ENCODE measurements at regions not wholly inside any gene's neighbourhood (a gene's known extent, or its start where the extent isn't known, plus 50 kb on each side); places are given as distances from the start of the nearest gene placed in this dataset.

DNA sequence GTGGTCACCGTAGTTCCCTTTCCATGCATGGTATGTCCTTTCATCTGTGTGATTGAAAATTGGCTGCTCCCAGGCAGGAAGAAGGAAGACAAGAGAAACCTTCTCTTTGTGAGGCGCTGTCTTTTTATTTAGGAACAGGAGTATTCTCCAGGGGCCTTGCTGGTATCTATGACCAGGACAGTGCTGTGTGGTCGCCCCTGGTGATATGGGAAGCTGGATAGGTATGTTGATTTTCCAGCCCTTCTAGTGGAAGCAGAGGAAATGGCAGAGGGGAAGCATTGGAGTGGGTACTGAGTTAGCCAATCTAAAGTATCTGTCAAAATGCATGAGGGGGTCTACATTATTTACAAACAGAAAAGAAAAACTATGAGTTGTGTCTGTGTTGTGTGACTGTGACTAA is 226.6 kb downstream of the MTX2 start:
- CTCF ChIA-PET (ENCODE audit: unreplicated experiment): no interaction called here
- no peaks in the 10 kb centered on the region for H3K79me2 ChIP-seq (ENCODE audit: insufficient read depth, low read depth, low read length)
- no peak overlapping the region for H3K4me2 ChIP-seq (ENCODE audit: low read length)
- no peak overlapping the region for H2AFZ ChIP-seq (ENCODE audit: low read length)
- TF ChIP-seq, protein P1, sequence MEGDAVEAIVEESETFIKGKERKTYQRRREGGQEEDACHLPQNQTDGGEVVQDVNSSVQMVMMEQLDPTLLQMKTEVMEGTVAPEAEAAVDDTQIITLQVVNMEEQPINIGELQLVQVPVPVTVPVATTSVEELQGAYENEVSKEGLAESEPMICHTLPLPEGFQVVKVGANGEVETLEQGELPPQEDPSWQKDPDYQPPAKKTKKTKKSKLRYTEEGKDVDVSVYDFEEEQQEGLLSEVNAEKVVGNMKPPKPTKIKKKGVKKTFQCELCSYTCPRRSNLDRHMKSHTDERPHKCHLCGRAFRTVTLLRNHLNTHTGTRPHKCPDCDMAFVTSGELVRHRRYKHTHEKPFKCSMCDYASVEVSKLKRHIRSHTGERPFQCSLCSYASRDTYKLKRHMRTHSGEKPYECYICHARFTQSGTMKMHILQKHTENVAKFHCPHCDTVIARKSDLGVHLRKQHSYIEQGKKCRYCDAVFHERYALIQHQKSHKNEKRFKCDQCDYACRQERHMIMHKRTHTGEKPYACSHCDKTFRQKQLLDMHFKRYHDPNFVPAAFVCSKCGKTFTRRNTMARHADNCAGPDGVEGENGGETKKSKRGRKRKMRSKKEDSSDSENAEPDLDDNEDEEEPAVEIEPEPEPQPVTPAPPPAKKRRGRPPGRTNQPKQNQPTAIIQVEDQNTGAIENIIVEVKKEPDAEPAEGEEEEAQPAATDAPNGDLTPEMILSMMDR (conservative IDR thresholded peaks at IDR 0.05; ENCODE audit: low read length): no peak
- TF ChIP-seq EZH2phosphoT487 (IDR thresholded peaks at IDR 0.05; ENCODE audit: borderline replicate concordance, low read depth, low read length): no peak
- no peaks in the 10 kb centered on the region for H3K9me2 ChIP-seq (ENCODE audit: insufficient read depth, low read length)
- H3K27ac ChIP-seq (ENCODE audit: low read depth, low read length, poor library complexity, severe bottlenecking): no peak overlapping the region
- intact Hi-C loops (cut with micrococcal nuclease; ENCODE audit: unreplicated experiment): no loop called here
- H3K4me3 ChIP-seq (ENCODE audit: low read depth, low read length, poor library complexity, severe bottlenecking): no peak overlapping the region
- no peaks in the 10 kb centered on the region for H3K9me3 ChIP-seq (ENCODE audit: low read length)
- DNase-seq (ENCODE audit: low spot score): no peak
- H3K36me3 ChIP-seq (ENCODE audit: insufficient read depth, low read length): no peaks in the 10 kb centered on the region
- H3K4me1 ChIP-seq (ENCODE audit: insufficient read depth, low read length, poor library complexity, severe bottlenecking): no peaks in the 10 kb centered on the region
- POLR2A ChIA-PET: no interaction called here
- BruUV-seq (replicated peaks): no TSS peak
- no peaks in the 10 kb centered on the region for H4K20me1 ChIP-seq (ENCODE audit: insufficient read depth, low read length)

DNA sequence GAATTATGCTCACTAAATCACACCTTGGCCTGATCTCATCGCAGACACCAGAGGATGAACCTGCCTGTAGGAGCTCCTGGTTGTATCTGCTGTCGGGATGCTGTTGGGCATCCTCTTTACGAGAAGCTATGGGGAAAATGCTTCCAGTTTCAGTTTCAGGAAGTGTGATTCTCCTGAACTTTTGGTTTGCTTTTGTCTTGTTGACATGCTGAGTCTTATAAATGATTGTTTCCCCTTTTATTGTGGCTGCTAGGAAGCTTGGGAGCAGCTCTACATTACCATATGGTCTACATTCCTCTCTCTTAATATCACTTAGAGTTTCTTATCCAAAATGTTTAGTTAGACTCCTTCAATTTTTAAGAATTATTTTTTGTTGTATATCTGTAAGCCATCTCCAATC is 227.5 kb downstream of the MTX2 start:
- H3K9me3 ChIP-seq (ENCODE audit: low read length): no peaks in the 10 kb centered on the region

DNA sequence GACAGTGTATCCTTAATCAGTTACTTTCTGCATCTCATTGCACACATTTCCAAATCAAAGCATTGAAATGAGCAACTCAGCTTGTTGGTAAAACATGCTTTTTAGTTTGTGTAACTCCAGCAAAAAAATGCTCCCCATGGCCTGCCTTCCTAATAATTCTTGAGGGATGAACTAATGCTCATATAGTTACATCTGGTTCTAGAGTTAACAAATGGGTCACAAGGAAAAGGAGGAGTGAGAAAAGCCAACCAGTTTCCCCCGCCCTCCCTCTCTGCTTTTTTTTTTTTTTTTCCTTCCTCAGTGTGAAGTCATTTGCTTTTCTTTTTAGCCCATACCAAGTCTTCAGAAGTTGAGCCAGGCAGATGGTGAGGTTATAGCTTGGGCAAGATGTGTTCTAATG is 231.7 kb downstream of the MTX2 start:
- Histone ChIP-seq H3K27ac (ENCODE audit: low read depth, low read length, poor library complexity, severe bottlenecking) (no peak overlapping the region), H3K4me3 (ENCODE audit: low read depth, low read length, poor library complexity, severe bottlenecking) (no peak overlapping the region), H2AFZ (ENCODE audit: low read length) (no peak overlapping the region), H3K79me2 (ENCODE audit: insufficient read depth, low read depth, low read length) (no peaks in the 10 kb centered on the region), H3K36me3 (ENCODE audit: insufficient read depth, low read length) (no peaks in the 10 kb centered on the region), H3K9me3 (ENCODE audit: low read length) (no peaks in the 10 kb centered on the region), H3K9me2 (ENCODE audit: insufficient read depth, low read length) (no peaks in the 10 kb centered on the region), H4K20me1 (ENCODE audit: insufficient read depth, low read length) (no peaks in the 10 kb centered on the region), H3K4me1 (ENCODE audit: insufficient read depth, low read length, poor library complexity, severe bottlenecking) (no peaks in the 10 kb centered on the region), H3K4me2 (ENCODE audit: low read length) (no peak overlapping the region)
- intact Hi-C loops (cut with micrococcal nuclease; ENCODE audit: unreplicated experiment): no loop called here
- TF ChIP-seq EZH2phosphoT487 (IDR thresholded peaks at IDR 0.05; ENCODE audit: borderline replicate concordance, low read depth, low read length): no peak
- TF ChIP-seq, protein P1 (conservative IDR thresholded peaks at IDR 0.05; ENCODE audit: low read length): no peak
- no peak for DNase-seq (ENCODE audit: low spot score)
- ChIA-PET CTCF (ENCODE audit: unreplicated experiment) (no interaction called here), POLR2A (interaction anchor here (0.7 kb wide), 1 partner anchor 24 kb away, joined by 3 read pairs; no protein-coding TSS in a partner anchor)
- BruUV-seq (replicated peaks): no TSS peak

More for the DNA sequence above, 227.5 kb downstream of the MTX2 start:
- H4K20me1 ChIP-seq (ENCODE audit: insufficient read depth, low read length): no peaks in the 10 kb centered on the region
- TF ChIP-seq EZH2phosphoT487 (IDR thresholded peaks at IDR 0.05; ENCODE audit: borderline replicate concordance, low read depth, low read length): no peak
- TF ChIP-seq, protein P1 (conservative IDR thresholded peaks at IDR 0.05; ENCODE audit: low read length): no peak
- no peak for DNase-seq (ENCODE audit: low spot score)
- H3K4me2 ChIP-seq (ENCODE audit: low read length): no peak overlapping the region
- no peak overlapping the region for H3K4me3 ChIP-seq (ENCODE audit: low read depth, low read length, poor library complexity, severe bottlenecking)
- H3K79me2 ChIP-seq (ENCODE audit: insufficient read depth, low read depth, low read length): no peaks in the 10 kb centered on the region
- H2AFZ ChIP-seq (ENCODE audit: low read length): no peak overlapping the region
- H3K27ac ChIP-seq (ENCODE audit: low read depth, low read length, poor library complexity, severe bottlenecking): no peak overlapping the region
- H3K9me2 ChIP-seq (ENCODE audit: insufficient read depth, low read length): no peaks in the 10 kb centered on the region
- no TSS peak for BruUV-seq (replicated peaks)
- H3K4me1 ChIP-seq (ENCODE audit: insufficient read depth, low read length, poor library complexity, severe bottlenecking): no peaks in the 10 kb centered on the region
- no peaks in the 10 kb centered on the region for H3K36me3 ChIP-seq (ENCODE audit: insufficient read depth, low read length)
- ChIA-PET POLR2A (interaction anchor here (0.7 to 1.1 kb wide), 2 partner anchors 18 to 76 kb away, joined by 3 read pairs; no protein-coding TSS in a partner anchor), CTCF (ENCODE audit: unreplicated experiment) (no interaction called here)
- intact Hi-C loops (cut with micrococcal nuclease; ENCODE audit: unreplicated experiment): no loop called here
